Activated CD8-positive, alpha-beta memory T cell treated with anti-CD3 and anti-CD28 coated beads, Interleukin-2, amount 50 U/mL, for 1 hour (primary cell): ENCODE measurements at regions not wholly inside any gene's neighbourhood (a gene's known extent, or its start where the extent isn't known, plus 50 kb on each side); places are given as distances from the start of the nearest gene placed in this dataset.

Experiments
- DNase-seq: peaks from one replicate; pipeline ENCODE4 v3.0.0-alpha.2; 2020; ENCODE audit errors: extremely low read depth

DNA sequence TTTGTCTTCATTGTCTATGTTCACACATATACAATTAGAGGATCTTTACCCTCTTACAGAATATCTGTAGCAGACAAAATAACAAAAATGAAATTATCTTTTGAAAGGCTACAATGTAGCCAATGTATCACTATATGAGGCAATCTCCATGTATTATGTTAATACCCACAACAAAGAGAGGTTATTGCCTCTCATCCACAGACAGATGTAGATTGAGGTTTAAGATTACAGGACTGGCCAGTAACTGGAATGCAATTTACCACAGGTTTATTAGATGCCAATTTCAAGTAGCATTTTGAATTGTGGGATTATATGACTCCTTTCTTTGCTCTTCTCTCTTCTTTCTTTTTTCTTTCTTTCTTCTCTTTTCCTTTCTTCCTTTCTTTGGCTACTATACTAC lies 242.6 kb downstream of the ANKRD50 start:
- no peak for DNase-seq

DNA sequence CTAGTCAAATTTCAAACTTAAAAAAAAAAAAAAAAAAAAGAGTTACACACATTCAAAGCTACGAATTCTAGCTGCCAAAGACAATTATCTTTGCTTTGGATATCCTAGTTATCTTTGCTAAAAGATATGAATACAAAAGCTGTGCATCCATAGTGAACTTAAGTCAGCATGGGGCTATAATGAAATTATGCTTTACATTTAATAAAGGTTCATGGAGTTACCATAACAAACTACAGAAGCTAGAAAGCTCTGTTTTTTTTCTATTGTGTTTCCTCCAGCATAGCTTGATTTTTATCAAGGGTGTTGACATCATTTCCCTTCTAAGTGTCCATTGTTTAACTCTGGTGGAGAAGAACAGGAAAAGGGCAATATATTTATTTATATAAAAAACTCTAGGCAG lies 234.1 kb downstream of the ANKRD50 start:
- no peak for DNase-seq

DNA sequence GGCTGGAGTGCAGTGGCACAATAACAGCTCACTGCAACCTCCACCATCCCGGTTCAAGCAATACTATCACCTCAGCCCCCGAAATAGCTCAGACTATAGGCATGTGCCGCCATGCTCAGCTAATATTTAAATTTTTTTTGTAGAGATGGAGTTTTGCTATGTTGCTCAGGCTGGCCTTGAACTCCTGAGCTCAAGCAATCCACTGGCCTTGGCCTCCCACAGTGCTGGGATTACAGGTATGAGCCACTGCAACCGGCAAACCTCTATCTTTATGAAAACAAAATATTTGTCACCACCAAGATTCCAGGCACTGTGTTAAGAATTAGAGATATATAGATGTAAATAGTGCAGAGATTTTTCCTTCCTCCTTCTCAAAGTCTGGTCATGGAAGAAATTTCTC lies 232.5 kb downstream of the ANKRD50 start:
- DNase-seq = no peak

DNA sequence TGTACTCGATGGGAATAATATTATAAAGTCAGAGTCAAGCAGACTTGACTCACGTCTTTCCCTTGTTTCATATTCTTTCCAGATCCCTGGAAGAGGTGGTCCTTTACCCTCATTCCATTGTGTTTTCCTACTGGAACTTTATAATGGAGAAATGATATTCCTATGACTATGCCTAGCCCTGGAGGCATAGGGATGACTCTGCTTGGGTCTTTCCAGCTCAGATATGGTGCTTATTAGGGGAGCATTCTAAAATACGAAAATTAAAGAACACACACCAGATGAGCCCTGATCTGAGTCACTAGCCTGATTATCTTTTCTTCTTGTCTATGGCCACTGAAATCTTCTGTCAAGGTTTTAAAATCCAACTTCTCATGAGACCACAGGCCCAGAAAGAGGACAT lies 231.4 kb downstream of the ANKRD50 start:
- no peak for DNase-seq

DNA sequence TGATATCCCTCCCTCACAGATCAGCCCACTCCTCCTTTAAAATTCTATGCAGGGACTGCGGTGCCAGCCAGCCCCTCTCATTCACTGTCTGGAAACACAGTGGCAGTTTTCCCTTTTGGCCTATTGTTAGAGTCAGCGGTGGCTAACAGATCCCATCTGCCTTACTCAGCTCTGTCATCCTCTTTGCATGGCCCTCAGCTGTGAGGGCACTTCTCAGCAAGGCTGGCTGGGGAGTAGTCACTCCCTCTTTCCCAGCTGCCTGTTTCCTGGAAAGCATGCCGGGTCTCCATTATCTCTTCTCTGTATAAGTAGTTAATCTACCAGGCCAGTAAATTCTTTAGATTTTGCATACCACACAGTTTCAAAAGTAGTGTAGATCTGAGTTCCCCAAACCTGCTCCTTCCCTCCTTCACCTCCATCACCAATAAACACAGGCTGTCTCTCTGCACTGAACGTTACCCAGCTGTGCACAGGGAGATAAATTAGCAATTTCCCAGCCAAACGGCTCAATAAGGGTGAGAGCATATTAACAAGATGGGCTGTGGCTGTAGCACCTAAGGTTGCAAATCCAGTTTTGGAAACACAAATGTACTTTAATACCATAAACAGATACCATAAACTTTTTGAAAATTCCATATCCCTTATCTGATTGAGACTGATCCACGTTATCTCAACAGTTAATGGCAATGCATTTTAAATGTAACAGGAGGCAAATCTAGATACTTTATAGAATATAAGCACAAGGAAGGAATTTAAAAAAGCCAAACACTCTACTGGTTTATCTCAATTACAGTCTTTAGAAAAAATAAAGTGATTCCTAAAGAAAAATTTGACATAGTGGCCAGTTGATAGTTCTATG lies 229.3 kb downstream of the ANKRD50 start:
- no peak for DNase-seq

DNA sequence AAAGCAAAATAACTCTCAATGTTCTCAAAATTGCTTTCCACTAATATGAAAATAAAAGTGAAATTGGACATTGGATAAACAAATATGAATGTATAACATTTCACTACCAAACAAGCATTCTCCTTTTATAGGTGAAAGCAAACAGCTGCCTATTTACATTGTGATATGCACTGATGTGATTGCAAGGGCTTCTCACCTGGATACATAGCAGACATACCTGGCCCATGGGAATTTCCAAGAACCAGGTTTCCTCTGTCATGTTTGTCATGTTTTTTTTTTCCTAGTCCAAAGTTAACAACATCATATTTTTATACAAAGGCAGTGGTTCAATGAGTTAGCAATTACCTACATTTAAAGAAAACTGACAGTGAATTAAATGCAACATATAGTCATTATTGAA lies 228.5 kb downstream of the ANKRD50 start:
- no peak for DNase-seq

DNA sequence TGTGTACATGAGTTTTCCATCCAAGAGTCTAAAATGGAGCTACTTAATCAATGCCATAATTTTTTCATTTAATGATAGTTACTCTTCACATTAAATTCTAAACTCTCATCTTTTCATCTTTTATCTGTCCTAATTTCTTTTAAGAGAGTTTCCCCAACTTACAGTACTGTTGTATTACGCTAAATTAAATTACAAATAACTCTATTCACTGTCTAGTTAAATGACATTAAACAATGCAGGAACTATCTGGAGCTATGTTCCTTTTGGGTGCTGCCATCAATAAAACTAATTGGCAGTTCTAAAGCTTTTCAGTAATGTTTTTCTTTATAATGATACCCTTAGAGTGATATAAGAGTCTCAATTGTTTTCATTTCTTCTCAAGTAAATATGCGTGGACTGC lies 227.6 kb downstream of the ANKRD50 start:
- DNase-seq = no peak

DNA sequence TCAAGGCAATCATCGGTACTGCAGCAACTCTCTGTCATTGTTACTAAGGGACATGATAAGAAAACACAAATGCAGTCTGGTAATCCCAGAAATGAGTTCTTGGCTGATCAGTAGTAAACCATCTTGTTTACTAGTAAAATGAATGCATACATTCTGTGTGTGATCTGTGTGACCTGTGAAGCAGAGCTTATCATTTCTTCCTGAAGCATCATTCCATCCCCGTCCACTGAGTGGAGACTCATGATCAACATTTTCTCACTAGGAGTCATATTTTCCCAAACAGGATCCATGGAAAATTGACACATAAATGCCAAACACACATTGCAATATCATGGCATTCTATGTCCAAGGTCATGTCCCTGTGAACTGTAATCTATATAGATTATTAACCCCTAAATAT lies 226.1 kb downstream of the ANKRD50 start:
- DNase-seq = no peak

DNA sequence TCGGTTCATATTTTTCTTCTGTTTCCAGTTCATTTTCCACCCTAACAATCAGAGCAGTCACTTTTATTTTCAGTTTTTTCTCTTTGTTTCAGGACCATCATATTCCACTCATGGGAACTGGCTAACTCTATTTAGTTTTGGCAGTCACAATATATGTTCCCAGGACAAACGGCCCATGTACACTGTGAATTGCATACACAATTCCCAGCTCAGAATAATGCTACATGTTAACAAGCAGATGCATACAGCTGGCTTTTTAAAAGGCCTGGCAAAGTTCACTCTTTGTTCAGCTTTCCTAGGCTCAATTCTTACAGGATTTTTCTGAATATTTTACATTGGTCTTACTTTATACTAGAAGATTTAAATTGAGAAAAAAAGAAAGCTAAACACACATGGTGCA lies 224.9 kb downstream of the ANKRD50 start:
- no peak for DNase-seq

DNA sequence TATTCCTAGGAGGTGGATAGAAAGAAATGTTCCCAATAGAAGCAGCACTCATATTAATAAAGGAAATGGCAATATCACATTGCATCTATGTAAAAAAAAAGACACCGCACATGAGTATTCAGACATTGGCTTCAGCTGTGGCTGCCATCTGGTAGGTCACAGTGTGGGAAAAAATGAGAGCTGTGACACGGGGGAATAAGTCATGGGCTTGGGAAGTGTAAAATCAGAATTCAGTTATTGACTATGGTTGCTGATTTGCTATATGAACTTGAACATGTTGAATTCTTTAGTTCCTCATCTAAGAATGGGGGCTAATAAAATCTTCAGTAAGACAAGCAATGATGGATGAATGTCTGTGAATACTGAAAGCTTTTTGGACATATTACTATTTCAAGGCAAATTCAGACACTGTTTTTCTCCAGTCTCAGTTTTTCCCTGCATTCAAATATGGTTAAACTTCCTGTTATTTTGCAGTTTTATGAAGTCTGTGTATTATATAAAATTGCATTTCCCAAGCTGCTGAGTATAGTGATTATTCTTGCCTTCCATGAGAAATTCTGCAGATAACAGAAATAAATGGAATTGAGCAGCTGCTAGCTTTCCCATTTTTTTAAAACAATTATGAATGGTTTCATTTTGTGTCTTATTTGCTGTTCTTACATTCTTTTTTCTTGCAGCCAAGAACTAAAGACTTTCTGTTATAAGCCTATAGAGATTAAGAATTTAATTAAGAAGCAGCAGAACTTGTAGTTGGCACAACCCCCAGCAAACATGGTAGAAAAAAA lies 221.0 kb downstream of the ANKRD50 start:
- no peak for DNase-seq

DNA sequence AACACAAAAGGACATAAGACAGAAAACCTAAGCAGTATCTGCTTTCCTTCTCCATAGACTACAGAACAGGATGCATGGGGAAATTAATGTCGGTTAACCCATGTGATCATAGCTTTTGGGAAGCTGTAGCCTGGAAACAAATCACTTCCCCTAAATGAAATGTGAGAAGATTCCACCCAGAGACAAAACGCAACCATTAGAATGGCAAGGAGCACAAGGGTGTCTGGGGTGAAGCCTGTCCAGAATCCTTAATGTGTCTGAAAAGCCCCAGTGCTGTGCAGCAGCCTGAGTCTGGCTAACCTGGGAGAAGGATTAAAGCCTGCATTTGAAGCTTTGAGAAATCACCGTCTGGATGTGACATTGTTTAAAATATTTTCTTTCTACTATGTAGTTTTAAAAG lies 213.3 kb downstream of the ANKRD50 start:
- DNase-seq = no peak

DNA sequence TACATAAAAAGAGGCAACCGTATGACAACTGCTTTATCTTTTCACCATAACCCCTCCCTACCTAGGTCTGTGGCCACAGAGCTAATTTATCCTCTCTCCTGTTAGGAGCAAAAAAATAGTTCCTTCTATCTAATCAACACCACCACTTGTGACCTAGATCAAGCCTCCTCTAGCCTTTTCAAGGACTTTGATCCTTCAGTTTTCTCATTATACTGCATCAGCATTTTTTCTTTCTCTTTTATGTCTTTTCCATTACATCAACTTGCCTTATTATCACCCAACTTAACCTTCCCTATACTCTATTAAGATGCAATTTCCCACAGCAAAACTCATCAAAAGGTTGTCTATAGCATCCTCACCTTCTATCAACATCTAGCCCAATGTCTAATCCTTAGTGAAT lies 211.0 kb downstream of the ANKRD50 start:
- DNase-seq = no peak

DNA sequence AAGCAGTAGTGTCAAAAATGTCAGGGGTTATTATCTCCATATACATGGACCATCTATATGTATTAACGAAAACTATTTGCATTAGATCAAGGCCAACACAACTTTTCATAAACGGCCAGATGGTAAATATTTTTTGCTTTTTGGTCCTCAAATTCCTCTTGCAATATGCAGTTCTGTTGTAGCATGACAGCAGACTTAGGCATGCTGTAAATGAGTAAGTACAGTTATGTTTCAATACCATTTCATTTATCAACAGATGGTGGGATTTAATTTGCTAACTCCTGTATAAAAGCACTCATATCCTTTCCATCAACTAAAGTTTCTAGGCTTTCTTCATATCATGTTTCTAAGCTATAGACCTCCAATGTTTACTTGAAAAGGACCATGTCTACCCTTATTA lies 208.1 kb downstream of the ANKRD50 start:
- no peak for DNase-seq

DNA sequence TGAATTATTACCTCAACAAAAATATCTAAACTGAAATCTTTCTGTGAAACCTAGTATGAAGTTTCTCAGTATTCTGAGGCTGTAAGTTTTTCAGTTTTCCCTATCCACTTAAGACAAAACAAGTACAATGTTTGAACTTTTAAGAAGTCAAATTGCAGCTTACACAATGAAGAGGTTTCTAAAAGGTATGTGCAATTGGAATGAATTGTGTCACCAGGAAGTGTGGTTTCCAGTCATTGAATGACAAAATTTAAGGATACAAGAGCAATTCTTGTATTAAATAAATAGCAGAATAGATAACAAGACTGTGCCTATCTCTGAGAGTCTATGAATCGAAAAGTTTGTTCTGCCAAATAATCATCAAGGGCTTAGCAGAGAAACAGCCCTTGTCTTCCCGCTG lies 207.3 kb downstream of the ANKRD50 start:
- DNase-seq = no peak

DNA sequence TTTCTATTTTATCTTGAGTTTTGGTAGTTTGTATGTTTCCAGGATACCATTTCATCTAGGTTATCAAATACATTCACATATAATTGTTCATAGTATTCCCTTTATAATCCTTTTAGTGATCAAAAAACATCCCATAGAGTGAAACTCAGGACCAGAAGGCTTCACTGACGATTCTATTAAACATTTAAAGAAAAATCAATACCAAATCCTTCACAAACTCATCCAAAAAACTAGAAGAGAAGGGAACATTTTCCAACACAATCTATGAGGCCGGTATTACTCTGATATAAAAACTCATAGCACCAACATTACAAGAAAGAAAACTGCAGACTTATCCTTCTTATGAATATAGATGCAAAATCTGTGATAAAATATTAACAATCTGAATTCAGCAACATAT lies 203.4 kb downstream of the ANKRD50 start:
- DNase-seq = no peak

DNA sequence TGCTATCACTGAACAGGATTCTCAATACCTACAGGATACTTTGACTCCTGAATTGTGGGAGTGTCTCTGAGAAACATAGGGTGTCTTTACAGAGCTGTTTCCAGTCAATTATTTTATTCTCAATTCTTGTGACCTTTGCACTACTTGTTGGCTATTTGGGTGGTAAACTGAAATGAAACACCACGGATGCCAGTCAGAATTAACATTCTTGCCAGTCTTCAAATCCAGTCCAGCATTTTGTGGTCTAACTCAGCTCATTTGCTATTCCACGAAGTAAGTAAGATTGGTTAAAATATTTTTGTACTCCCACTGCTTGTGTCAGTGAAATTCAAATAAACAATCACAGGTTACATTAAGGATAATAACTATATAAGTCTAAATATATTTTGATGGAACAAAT lies 197.9 kb downstream of the ANKRD50 start:
- DNase-seq = no peak

DNA sequence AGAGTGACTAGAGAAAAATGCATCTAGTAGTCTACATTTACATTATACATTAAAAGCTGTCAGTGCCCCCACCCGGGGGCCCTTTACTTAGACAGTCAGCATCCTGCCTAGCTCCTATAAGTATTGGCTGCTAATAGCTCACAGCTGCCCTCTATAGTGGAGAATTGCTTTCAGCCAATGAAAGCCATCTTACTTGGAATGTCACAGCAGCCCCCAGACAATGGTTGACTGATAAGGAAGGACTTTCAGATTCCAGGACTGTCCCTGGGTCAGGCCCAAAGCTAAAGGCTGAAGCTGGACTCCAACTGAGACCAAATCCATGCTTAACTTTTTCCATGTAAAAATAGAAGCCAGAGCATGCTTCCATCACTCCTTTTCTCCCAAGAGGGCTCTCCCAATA lies 196.9 kb downstream of the ANKRD50 start:
- no peak for DNase-seq

DNA sequence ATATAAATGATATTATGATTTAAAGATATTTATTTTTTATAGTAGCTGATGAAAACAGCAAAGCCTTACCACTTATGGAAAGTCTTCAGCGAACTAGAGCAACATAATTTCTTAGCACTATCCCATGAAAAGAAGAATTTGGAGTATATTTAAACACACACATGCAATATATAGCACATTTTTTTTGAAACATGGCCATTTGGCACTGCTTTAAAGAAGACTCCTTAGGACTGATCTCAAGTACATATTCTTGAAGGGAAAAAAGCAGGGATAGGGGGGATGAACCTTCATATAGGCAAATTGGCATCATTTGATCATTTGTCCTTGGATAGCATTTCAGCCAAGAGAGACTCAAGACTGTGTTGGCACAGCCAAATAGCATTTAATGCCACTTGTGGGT lies 193.3 kb downstream of the ANKRD50 start:
- DNase-seq = no peak

DNA sequence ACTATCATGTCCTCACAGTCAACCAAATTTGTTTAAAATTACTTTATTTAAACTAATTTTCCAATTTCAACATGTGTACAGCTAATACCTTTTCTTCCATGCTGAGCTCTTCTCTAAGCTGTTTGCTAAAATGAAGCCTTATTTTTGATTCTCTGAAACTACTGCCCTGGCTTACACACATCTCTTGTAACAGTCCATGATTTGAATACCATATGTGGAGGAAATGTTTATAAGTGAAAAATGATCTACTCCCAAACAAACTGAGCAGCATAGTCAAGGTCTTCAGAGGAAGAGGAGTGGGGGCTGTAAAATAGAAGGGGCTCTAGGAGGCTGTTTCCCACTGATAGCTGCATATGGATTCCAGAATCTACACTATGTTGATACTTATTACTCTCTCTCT lies 188.7 kb downstream of the ANKRD50 start:
- no peak for DNase-seq

DNA sequence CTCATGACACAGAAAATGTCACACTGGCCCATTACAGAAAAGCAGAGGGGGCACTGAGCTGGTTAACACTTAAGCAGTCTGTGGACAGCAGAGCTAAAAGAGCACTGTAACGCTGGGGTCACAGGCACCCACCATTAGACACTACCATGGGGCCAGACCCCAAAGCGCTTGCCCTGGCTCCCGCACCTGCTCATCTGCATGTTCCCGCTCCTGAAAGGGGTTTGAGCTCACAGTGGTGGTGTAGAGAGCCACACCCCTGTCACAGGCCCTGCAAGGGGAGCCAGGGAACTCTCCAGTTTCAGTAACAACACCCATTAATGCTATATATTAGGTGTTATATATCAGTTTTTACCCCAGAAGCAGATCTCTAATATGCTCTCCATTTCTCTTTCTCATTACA lies 187.0 kb downstream of the ANKRD50 start:
- DNase-seq = no peak

DNA sequence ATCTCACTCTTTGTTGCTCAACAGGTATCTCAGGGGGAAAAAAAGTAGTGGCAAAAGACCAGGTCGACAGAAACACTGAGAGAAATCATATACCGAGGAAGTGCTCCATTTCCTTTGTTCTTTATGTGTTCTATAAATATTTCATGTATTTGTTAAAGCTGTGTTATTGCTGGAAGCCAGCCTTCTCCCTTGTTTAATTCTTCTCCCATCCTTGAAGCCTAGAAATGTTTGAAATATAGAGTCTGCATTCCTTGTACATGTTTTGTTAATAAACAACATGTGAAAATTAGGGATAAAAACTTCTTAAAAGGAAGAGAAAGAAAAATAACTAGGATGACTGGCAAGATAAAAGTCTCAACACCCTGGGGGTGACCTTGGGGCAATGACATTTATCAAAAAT lies 186.2 kb downstream of the ANKRD50 start:
- no peak for DNase-seq

DNA sequence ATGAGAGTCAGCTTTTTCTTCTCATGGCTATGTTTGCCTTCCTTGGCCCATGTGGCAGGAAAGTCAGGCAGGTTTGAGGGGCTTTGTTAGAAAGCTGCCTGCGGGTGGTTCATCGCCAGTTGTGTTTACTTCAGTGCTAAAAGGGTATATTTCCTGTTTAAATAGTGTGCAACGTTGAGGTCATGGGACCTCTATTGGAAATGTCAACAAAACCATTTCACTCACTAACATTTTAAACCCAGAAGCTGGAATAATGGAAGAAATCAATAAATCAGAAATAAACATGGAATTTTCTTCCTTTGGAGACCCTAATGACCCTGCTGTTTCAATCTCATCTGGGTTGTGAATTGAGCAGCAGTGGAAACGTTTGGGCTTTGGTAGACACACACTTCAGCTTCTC lies 185.8 kb downstream of the ANKRD50 start:
- DNase-seq = no peak

DNA sequence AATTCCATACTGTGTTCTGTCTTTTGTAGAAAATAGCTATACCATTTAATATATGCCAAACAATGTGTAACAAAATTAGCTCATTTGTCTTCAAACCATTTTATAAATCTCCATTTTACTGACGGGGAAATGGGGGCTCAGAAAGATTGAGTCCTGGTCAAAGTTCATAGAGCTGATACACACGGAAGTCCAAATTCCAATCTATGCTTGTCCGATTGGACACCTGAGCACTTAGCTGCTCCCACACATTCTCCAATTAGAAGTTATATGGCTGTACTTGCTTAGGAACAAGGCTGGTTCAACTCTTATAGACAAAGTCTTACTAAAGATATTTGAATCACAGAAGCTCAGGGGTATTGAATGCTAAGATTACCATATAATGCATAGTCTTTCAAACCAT lies 185.2 kb downstream of the ANKRD50 start:
- no peak for DNase-seq
